ENCODE measurements at regions not wholly inside any gene's neighbourhood (a gene's known extent, or its start where the extent isn't known, plus 50 kb on each side); places are given as distances from the start of the nearest gene placed in this dataset.

- H3K4me3 Mint-ChIP-seq, result no peak overlapping the region
- Histone ChIP-seq H4K20me1 (ENCODE audit: insufficient read depth, low read length) (no peaks in the 10 kb centered on the region), H3K36me3 (replicated peaks in 1 of 2; ENCODE audit: control insufficient read depth in 1 of 2, insufficient read depth in 2 of 2, low read length in 2 of 2) (no peaks in the 10 kb centered on the region), H2AFZ (ENCODE audit: insufficient read depth, low read depth, low read length, poor library complexity, severe bottlenecking) (no peak overlapping the region), H3K9ac (ENCODE audit: insufficient read depth, low read length, poor library complexity, severe bottlenecking) (no peak overlapping the region), H3K4me1 (ENCODE audit: control insufficient read depth in 1 of 2, insufficient read depth in 2 of 2, low read length in 2 of 2) (peaks cover 10% of the 10 kb centered on the region in 2 donors), H3K9me3 (replicated peaks in 1 of 2; ENCODE audit: control insufficient read depth in 1 of 2, insufficient read depth in 1 of 2, low read length in 2 of 2) (no peaks in the 10 kb centered on the region), H3K4me2 (replicated peaks; ENCODE audit: extremely low read depth, low read length, poor library complexity, severe bottlenecking) (peak overlapping the region; percentile 29), H3K79me2 (ENCODE audit: insufficient read depth, low read length) (no peaks in the 10 kb centered on the region), H3K27me3 (ENCODE audit: control insufficient read depth in 2 of 2, insufficient read depth in 2 of 2, low read length in 2 of 2) (peaks cover 0 to 3% of the 10 kb centered on the region in 2 donors), H3K27ac (ENCODE audit: low read depth in 1 of 2, low read length in 2 of 2) (no peak overlapping the region), H3K4me3 (replicated peaks in 1 of 3; ENCODE audit: low read depth in 2 of 3, low read length in 3 of 3) (no peak overlapping the region)
- DNase-seq, result no peak
- H3K27me3 Mint-ChIP-seq (ENCODE audit: low read depth in 3 of 3), result peaks cover 2 to 12% (median 8%) of the 10 kb centered on the region in 3 donors
- WGBS (ENCODE audit: insufficient coverage), result no CpG with 5 or more reads among the region's 2 CpGs
- peaks cover 17% of the 10 kb centered on the region for H3K4me1 Mint-ChIP-seq
- intact Hi-C loops (cut with micrococcal nuclease), result no loop called here
- no peak for TF ChIP-seq CTCF (IDR thresholded peaks at IDR 0.05)
- H3K36me3 Mint-ChIP-seq, result no peaks in the 10 kb centered on the region
- H3K9me3 Mint-ChIP-seq, result peaks cover 0 to 3% (median 0%) of the 10 kb centered on the region in 7 donors
- peak overlapping the region in 2 of 7 donors; percentile 7 to 45 for H3K27ac Mint-ChIP-seq
Measured at GRCh38 chr5:10913181-10913810, 152.3 kb upstream of the DAP start.

- Mint-ChIP-seq H3K36me3 (no peaks in the 10 kb centered on the region), H3K4me3 (no peak overlapping the region), H3K27ac (no peak overlapping the region), H3K4me1 (peaks cover 17% of the 10 kb centered on the region), H3K27me3 (ENCODE audit: low read depth in 3 of 3) (peaks cover 3 to 12% (median 8%) of the 10 kb centered on the region in 3 donors), H3K9me3 (peaks cover 0 to 3% (median 0%) of the 10 kb centered on the region in 7 donors)
- Histone ChIP-seq H3K36me3 (replicated peaks in 1 of 2; ENCODE audit: control insufficient read depth in 1 of 2, insufficient read depth in 2 of 2, low read length in 2 of 2) (no peaks in the 10 kb centered on the region), H3K4me1 (ENCODE audit: control insufficient read depth in 1 of 2, insufficient read depth in 2 of 2, low read length in 2 of 2) (peaks cover 10% of the 10 kb centered on the region in 2 donors), H4K20me1 (ENCODE audit: insufficient read depth, low read length) (no peaks in the 10 kb centered on the region), H3K9me3 (replicated peaks in 1 of 2; ENCODE audit: control insufficient read depth in 1 of 2, insufficient read depth in 1 of 2, low read length in 2 of 2) (no peaks in the 10 kb centered on the region), H3K4me2 (replicated peaks; ENCODE audit: extremely low read depth, low read length, poor library complexity, severe bottlenecking) (no peak overlapping the region), H3K27ac (ENCODE audit: low read depth in 1 of 2, low read length in 2 of 2) (no peak overlapping the region), H3K27me3 (ENCODE audit: control insufficient read depth in 2 of 2, insufficient read depth in 2 of 2, low read length in 2 of 2) (peaks cover 0 to 3% of the 10 kb centered on the region in 2 donors), H3K9ac (ENCODE audit: insufficient read depth, low read length, poor library complexity, severe bottlenecking) (no peak overlapping the region), H3K4me3 (replicated peaks in 1 of 3; ENCODE audit: low read depth in 2 of 3, low read length in 3 of 3) (no peak overlapping the region), H3K79me2 (ENCODE audit: insufficient read depth, low read length) (no peaks in the 10 kb centered on the region), H2AFZ (ENCODE audit: insufficient read depth, low read depth, low read length, poor library complexity, severe bottlenecking) (no peak overlapping the region)
- TF ChIP-seq CTCF (IDR thresholded peaks at IDR 0.05), result no peak
- no peak for DNase-seq
- 100% methylated on average over 1 of the region's 2 CpGs for WGBS (ENCODE audit: insufficient coverage)
- intact Hi-C loops (cut with micrococcal nuclease), result no loop called here
Measured at GRCh38 chr5:10912435-10912834, 151.4 kb upstream of the DAP start.

Data from CD14-positive monocyte (primary cell).